H1 (cell line): ENCODE measurements at regions not wholly inside any gene's neighbourhood (a gene's known extent, or its start where the extent isn't known, plus 50 kb on each side); places are given as distances from the start of the nearest gene placed in this dataset.

ENCODE experiments used
- CTCF ChIA-PET: fragments of 300-600 bp; sonication (Branson Sonifier 250); formaldehyde crosslinking; loops from one replicate; lab custom pipeline; 2021; ENCODE audit not compliant: partially characterized antibody; lab: Charles Lee
- POLR2A ChIA-PET: fragments of 300-600 bp; sonication (Branson Sonifier 250); formaldehyde crosslinking; loops from one replicate; lab custom pipeline; 2021; ENCODE audit warnings: inconsistent platforms; ENCODE audit not compliant: partially characterized antibody; lab: Charles Lee
- DNase-seq, 2 experiments: peaks; one replicate each; pipeline versions ENCODE4 v3.0.0 to v3.0.0-alpha.2; 2010 to 2022; ENCODE audit warnings: low spot score in 2 of 2, low read depth in 1 of 2, mixed read lengths in 1 of 2
- FAIRE-seq: peaks from 2 replicates; lab custom pipeline; 2011; peaks lifted over from hg19 to GRCh38; lab: Jason Lieb, UNC
- H2AFZ ChIP-seq: 2 replicates; pipeline ENCODE4 v1.8.1; 2012; ENCODE audit warnings: low read length, inconsistent platforms
- H2AK5ac ChIP-seq: 2 replicates; pipeline ENCODE4 v1.6.1; 2013; ENCODE audit warnings: low read depth, low read length
- H2BK120ac ChIP-seq: replicated peaks from 2 replicates; pipeline ENCODE3; 2013; ENCODE audit warnings: low read depth, low read length, inconsistent platforms
- H2BK12ac ChIP-seq: 2 replicates; pipeline ENCODE4 v1.6.1; 2013; ENCODE audit warnings: low read depth, low read length
- H2BK15ac ChIP-seq: 2 replicates; pipeline ENCODE4 v1.6.1; 2013; ENCODE audit warnings: low read length
- H2BK20ac ChIP-seq: 2 replicates; pipeline ENCODE4 v1.6.1; 2013; ENCODE audit warnings: low read length
- H2BK5ac ChIP-seq: 2 replicates; pipeline ENCODE4 v1.6.1; 2013; ENCODE audit warnings: low read depth, low read length
- H3K14ac ChIP-seq: 2 replicates; pipeline ENCODE4 v1.6.1; 2013; ENCODE audit warnings: inconsistent platforms; ENCODE audit not compliant: insufficient read length
- H3K18ac ChIP-seq: 2 replicates; pipeline ENCODE4 v1.6.1; 2013; ENCODE audit warnings: low read length; ENCODE audit errors: extremely low read depth
- H3K23ac ChIP-seq: 2 replicates; pipeline ENCODE4 v1.6.1; 2013; ENCODE audit warnings: inconsistent platforms; ENCODE audit not compliant: insufficient read length
- H3K23me2 ChIP-seq: 2 replicates; pipeline ENCODE4 v1.6.1; 2013; ENCODE audit warnings: low read depth, low read length
- H3K27ac ChIP-seq: 2 replicates; pipeline ENCODE4 v1.6.1; 2011; ENCODE audit warnings: low read depth, low read length, inconsistent platforms
- H3K27me3 ChIP-seq, 4 experiments: replicated peaks in 1 of 4; 1 replicate in 1 of 4; 2 replicates in 3 of 4; pipeline versions ENCODE4 v1.6.1 to v1.8.1; 2011 to 2013; ENCODE audit warnings: low read length in 3 of 4, mild to moderate bottlenecking in 3 of 4, inconsistent platforms in 2 of 4, mixed read lengths in 2 of 4, moderate library complexity in 1 of 4; ENCODE audit not compliant: control insufficient read depth in 3 of 4, insufficient read depth in 3 of 4; ENCODE audit errors: extremely low read depth in 1 of 4
- H3K36me3 ChIP-seq, 4 experiments: 2 replicates each; pipeline versions ENCODE4 v1.6.1 to v1.8.1; 2011 to 2013; ENCODE audit warnings: mild to moderate bottlenecking in 4 of 4, low read length in 3 of 4, moderate library complexity in 2 of 4, control low read depth in 1 of 4, inconsistent platforms in 1 of 4; ENCODE audit not compliant: insufficient read depth in 4 of 4, control insufficient read depth in 2 of 4
- H3K4ac ChIP-seq: replicated peaks from 2 replicates; pipeline ENCODE3; 2013; ENCODE audit warnings: low read length, low read depth, mixed read lengths, inconsistent platforms; ENCODE audit not compliant: insufficient read length
- H3K4me1 ChIP-seq, 4 experiments: replicated peaks in 1 of 4; 1 replicate in 1 of 4; 2 replicates in 3 of 4; pipeline versions ENCODE4 v1.6.1 to v1.8.1; 2011 to 2013; ENCODE audit warnings: low read length in 3 of 4, inconsistent platforms in 2 of 4, mixed read lengths in 1 of 4; ENCODE audit not compliant: insufficient read depth in 4 of 4, control insufficient read depth in 3 of 4
- H3K4me2 ChIP-seq, 2 experiments: 2 replicates each; pipeline versions ENCODE4 v1.6.1 to v1.8.1; 2011 to 2013; ENCODE audit warnings: low read depth in 2 of 2, low read length in 2 of 2, control low read depth in 1 of 2, inconsistent platforms in 1 of 2, mild to moderate bottlenecking in 1 of 2; ENCODE audit not compliant: insufficient read depth in 1 of 2
- H3K4me3 ChIP-seq, 4 experiments: fragments of 200-600, 300-600 bp in 1 of 4; sonication (generic), shearing (Covaris generic), sonication (Bioruptor Twin) in 1 of 4; 2 replicates each; pipeline versions ENCODE4 v1.5.1 to v1.8.1; 2011 to 2016; ENCODE audit warnings: low read length in 4 of 4, low read depth in 3 of 4, control low read depth in 2 of 4, inconsistent platforms in 2 of 4, mild to moderate bottlenecking in 2 of 4, mixed read lengths in 1 of 4, moderate library complexity in 1 of 4; ENCODE audit not compliant: insufficient read depth in 2 of 4; ENCODE audit errors: extremely low read depth in 1 of 4
- H3K56ac ChIP-seq: replicated peaks from 2 replicates; pipeline ENCODE3; 2013; ENCODE audit warnings: low read depth, mild to moderate bottlenecking, mixed read lengths, low read length, inconsistent platforms; ENCODE audit not compliant: insufficient read length
- H3K79me1 ChIP-seq: 2 replicates; pipeline ENCODE4 v1.6.1; 2013; ENCODE audit warnings: low read depth, low read length, control low read depth
- H3K79me2 ChIP-seq, 2 experiments: 2 replicates each; pipeline versions ENCODE4 v1.6.1 to v1.8.1; 2012 to 2013; ENCODE audit warnings: low read length in 2 of 2, mild to moderate bottlenecking in 2 of 2, inconsistent platforms in 1 of 2; ENCODE audit not compliant: insufficient read depth in 2 of 2, control insufficient read depth in 1 of 2
- H3K9ac ChIP-seq, 4 experiments: replicated peaks in 1 of 4; 1 replicate in 1 of 4; 2 replicates in 3 of 4; pipeline versions ENCODE4 v1.6.1 to v1.8.1; 2011 to 2013; ENCODE audit warnings: low read depth in 3 of 4, low read length in 3 of 4, control low read depth in 2 of 4, mild to moderate bottlenecking in 2 of 4, moderate library complexity in 2 of 4, inconsistent platforms in 1 of 4; ENCODE audit errors: extremely low read depth in 1 of 4
- H3K9me3 ChIP-seq, 2 experiments: 2 replicates each; pipeline versions ENCODE4 v1.6.1 to v1.8.1; 2012 to 2013; ENCODE audit warnings: mild to moderate bottlenecking in 2 of 2, moderate library complexity in 2 of 2, control low read depth in 1 of 2, inconsistent platforms in 1 of 2, low read depth in 1 of 2, low read length in 1 of 2, mixed read lengths in 1 of 2; ENCODE audit not compliant: insufficient read depth in 2 of 2
- H4K20me1 ChIP-seq, 2 experiments: replicated peaks in 1 of 2; 2 replicates each; pipeline versions ENCODE3 to v1.8.1; 2011 to 2013; ENCODE audit warnings: inconsistent platforms in 2 of 2, low read length in 2 of 2, mild to moderate bottlenecking in 1 of 2; ENCODE audit not compliant: insufficient read depth in 2 of 2, control insufficient read depth in 1 of 2
- H4K5ac ChIP-seq: 2 replicates; pipeline ENCODE4 v1.6.1; 2013; ENCODE audit warnings: low read length, low read depth, mixed read lengths, inconsistent platforms; ENCODE audit not compliant: insufficient read length
- H4K8ac ChIP-seq: 2 replicates; pipeline ENCODE4 v1.8.0; 2013; ENCODE audit warnings: mild to moderate bottlenecking, moderate library complexity, low read length, inconsistent platforms; ENCODE audit not compliant: insufficient read depth; ENCODE audit errors: extremely low read depth
- H4K91ac ChIP-seq: replicated peaks from 2 replicates; pipeline ENCODE3; 2013; ENCODE audit warnings: low read length, mixed read lengths, inconsistent platforms; ENCODE audit not compliant: insufficient read length
- BCL11A ChIP-seq, 2 experiments: IDR thresholded peaks; one replicate each; pipeline ENCODE4 v1.6.1; 2011; ENCODE audit warnings: low read depth in 2 of 2, low read length in 2 of 2, mild to moderate bottlenecking in 2 of 2
- CBX5 ChIP-seq: fragments of 300-800, 300-1000 bp; sonication (generic); IDR thresholded peaks from 2 replicates; pipeline ENCODE4 v1.7.1; 2016; ENCODE audit warnings: antibody characterized with exemption, low read length, low read depth
- CBX8 ChIP-seq: fragments of 300-800, 300-1000 bp; sonication (generic); IDR thresholded peaks from 2 replicates; pipeline ENCODE4 v1.7.1; 2016; ENCODE audit warnings: low read depth, low read length, borderline replicate concordance
- CEBPB ChIP-seq: IDR thresholded peaks from 2 replicates; pipeline ENCODE4 v1.6.1; 2012; ENCODE audit warnings: low read depth, low read length
- CTCF ChIP-seq, 3 experiments: IDR thresholded peaks; 1 replicate in 2 of 3; 2 replicates in 1 of 3; pipeline versions ENCODE4 v1.5.1 to v1.6.1; 2011; ENCODE audit warnings: low read length in 3 of 3, mild to moderate bottlenecking in 3 of 3, inconsistent platforms in 2 of 3, low read depth in 1 of 3, moderate library complexity in 1 of 3; ENCODE audit not compliant: insufficient read depth in 1 of 3; ENCODE audit errors: control extremely low read depth in 1 of 3
- MAFK ChIP-seq: IDR thresholded peaks from 2 replicates; pipeline ENCODE4 v1.6.1; 2012; ENCODE audit warnings: low read depth, mild to moderate bottlenecking, improper control_type of control experiment, low read length
- RFX5 ChIP-seq: IDR thresholded peaks from 2 replicates; pipeline ENCODE4 v1.6.1; 2011; ENCODE audit warnings: low read depth, low read length, improper control_type of control experiment, borderline replicate concordance
- RNF2 ChIP-seq: fragments of 200-900, 300-1000 bp; sonication (generic); IDR thresholded peaks from 2 replicates; pipeline ENCODE4 v1.7.1; 2016; ENCODE audit warnings: borderline replicate concordance, low read depth, mild to moderate bottlenecking, antibody characterized with exemption, low read length; ENCODE audit not compliant: poor library complexity, severe bottlenecking; ENCODE audit errors: missing control alignments
- SIN3A ChIP-seq, 2 experiments: IDR thresholded peaks in 1 of 2; conservative IDR thresholded peaks in 1 of 2; 2 replicates each; pipeline ENCODE4 v1.6.1; 2011 to 2012; ENCODE audit warnings: low read length in 2 of 2, improper control_type of control experiment in 1 of 2, low read depth in 1 of 2, mild to moderate bottlenecking in 1 of 2
- TCF12 ChIP-seq: IDR thresholded peaks from 2 replicates; pipeline ENCODE4 v1.6.1; 2011; ENCODE audit warnings: low read depth, mild to moderate bottlenecking, low read length
- WGBS, 2 experiments: shearing (Covaris generic) in 1 of 2; methylation state at CpG; one replicate each; pipeline versions ENCODE4 v1.1.6 to v1.1.7; 2013 to 2015; ENCODE audit warnings: low lambda C conversion rate in 2 of 2, mixed read lengths in 2 of 2, inconsistent platforms in 1 of 2, low coverage in 1 of 2, missing lambda C conversion rate in 1 of 2; ENCODE audit not compliant: insufficient replicate concordance in 2 of 2, insufficient coverage in 1 of 2, insufficient read length in 1 of 2; ENCODE audit errors: extremely low coverage in 1 of 2, missing lambda C conversion rate in 1 of 2; 5-methylcytosine and 5-hydroxymethylcytosine counted together

DNA sequence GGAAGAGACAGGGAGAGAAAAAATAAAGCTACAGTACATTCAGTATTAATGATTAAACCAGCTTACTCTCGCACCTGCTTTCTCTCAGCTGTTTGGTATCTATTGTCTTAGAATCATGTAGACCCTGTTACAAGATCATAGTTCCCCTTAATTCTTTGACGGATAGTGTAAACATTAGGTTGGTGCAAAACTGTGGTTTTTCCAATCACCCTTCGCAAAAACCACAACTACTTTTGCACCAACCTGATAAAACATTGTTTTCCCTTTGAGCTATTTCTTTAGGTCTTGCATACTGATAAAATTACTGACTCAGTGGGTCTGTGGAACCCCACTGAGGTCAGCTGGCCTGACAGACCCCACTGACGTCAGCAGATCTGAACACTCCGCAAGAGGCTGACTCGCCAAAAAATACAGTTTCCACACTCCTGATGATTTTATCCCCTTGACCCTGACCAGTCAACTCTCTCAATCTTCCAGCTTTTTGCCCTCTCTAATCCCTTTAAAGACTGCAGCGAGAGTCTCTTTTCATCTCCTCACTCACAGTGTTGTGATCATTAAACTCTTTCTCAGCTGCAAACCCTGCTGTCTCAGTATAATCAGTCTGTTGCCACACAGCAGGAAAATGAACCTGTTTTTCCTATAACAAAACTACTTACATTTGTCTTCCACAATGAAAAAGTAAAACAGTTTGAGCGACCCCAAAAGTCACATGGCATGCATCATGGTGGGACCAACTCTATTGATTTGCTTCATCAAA, 123.9 kb downstream of the SLITRK6 start:
- Histone ChIP-seq H2BK120ac (no peak overlapping the region), H2BK15ac (no peak overlapping the region), H4K5ac (no peak overlapping the region), H3K4me2 (no peak overlapping the region), H3K23ac (no peak overlapping the region), H2BK12ac (no peak overlapping the region), H3K79me1 (no peaks in the 10 kb centered on the region), H3K27ac (no peak overlapping the region), H3K56ac (no peak overlapping the region), H3K79me2 (no peaks in the 10 kb centered on the region), H4K91ac (no peak overlapping the region), H2BK20ac (no peak overlapping the region), H3K14ac (no peak overlapping the region), H3K9ac (no peak overlapping the region), H3K23me2 (no peaks in the 10 kb centered on the region), H3K4me3 (no peak overlapping the region), H3K9me3 (peaks cover 0 to 6% of the 10 kb centered on the region in 2 experiments; a peak in 1 of 4 replicates), H4K8ac (no peak overlapping the region), H3K4ac (no peak overlapping the region), H2AFZ (no peak overlapping the region), H3K27me3 (no peaks in the 10 kb centered on the region), H3K36me3 (no peaks in the 10 kb centered on the region), H3K18ac (no peak overlapping the region), H2AK5ac (no peak overlapping the region), H2BK5ac (no peak overlapping the region), H4K20me1 (no peaks in the 10 kb centered on the region), H3K4me1 (no peaks in the 10 kb centered on the region)
- no peak for DNase-seq
- POLR2A ChIA-PET = no interaction called here
- CTCF ChIA-PET = interaction anchor here (0.6 to 0.9 kb wide), 2 partner anchors 63 to 245 kb away, joined by 3 read pairs; no protein-coding TSS in a partner anchor
- WGBS, 2 experiments = 80% methylated on average over 8 of the region's 8 CpGs; no CpG with 5 or more reads in 1 of the 2 experiments
- no peak for FAIRE-seq
- TF ChIP-seq MAFK (no peak), CEBPB (no peak), TCF12 (no peak), SIN3A (conservative IDR thresholded peaks at IDR 0.05 in 1 of 2, IDR thresholded peaks at IDR 0.05 in 1 of 2; ENCODE audit: low read depth in 1 of 2, low read length in 2 of 2) (no peak), CBX8 (no peak), RFX5 (no peak), CTCF (IDR thresholded peaks at IDR 0.05; ENCODE audit: control extremely low read depth in 1 of 3, insufficient read depth in 1 of 3, low read depth in 1 of 3, low read length in 3 of 3) (no peak), CBX5 (no peak), RNF2 (no peak), BCL11A (IDR thresholded peaks at IDR 0.05; ENCODE audit: low read depth in 2 of 2, low read length in 2 of 2) (no peak)
